Thyroid gland (tissue), 4 donors: ENCODE measurements at regions not wholly inside any gene's neighbourhood (a gene's known extent, or its start where the extent isn't known, plus 50 kb on each side); places are given as distances from the start of the nearest gene placed in this dataset.

Experiments
- CTCF ChIP-seq, 6 experiments: fragments of 200-600 bp in 3 of 6; fragments of 450-650 bp in 3 of 6; sonication (generic) in 3 of 6; IDR thresholded peaks; one replicate each; pipeline ENCODE4 v1.5.1; 2016 to 2019; ENCODE audit warnings: antibody characterized with exemption in 6 of 6, mild to moderate bottlenecking in 2 of 6, inconsistent platforms in 1 of 6, moderate library complexity in 1 of 6
- POLR2A ChIP-seq, 2 donors: fragments of 450-650 bp; IDR thresholded peaks; one replicate each; pipeline ENCODE4 v1.6.1; 2017; ENCODE audit warnings: antibody characterized with exemption in 2 of 2, mild to moderate bottlenecking in 2 of 2, moderate library complexity in 1 of 2

- no peak for TF ChIP-seq CTCF (IDR thresholded peaks at IDR 0.05)
- no peak for TF ChIP-seq POLR2A (IDR thresholded peaks at IDR 0.05)
Measured at GRCh38 chr11:128239306-128239705, 348.1 kb downstream of the ETS1 start.
